ENCODE measurements at regions not wholly inside any gene's neighbourhood (a gene's known extent, or its start where the extent isn't known, plus 50 kb on each side); places are given as distances from the start of the nearest gene placed in this dataset.

- TF ChIP-seq CTCF (IDR thresholded peaks at IDR 0.05; ENCODE audit: control extremely low read depth in 1 of 3, insufficient read depth in 1 of 3, low read depth in 1 of 3, low read length in 3 of 3) (no peak), EZH2 (IDR thresholded peaks at IDR 0.05; ENCODE audit: low read depth, low read length, severe bottlenecking) (no peak), CREB1 (IDR thresholded peaks at IDR 0.05) (no peak), POLR2AphosphoS5 (IDR thresholded peaks at IDR 0.05; ENCODE audit: low read depth, low read length) (no peak), POLR2A (IDR thresholded peaks at IDR 0.05; ENCODE audit: control extremely low read depth in 1 of 2, low read depth in 2 of 2, low read length in 2 of 2) (no peak), BRCA1 (IDR thresholded peaks at IDR 0.05; ENCODE audit: low read depth, low read length) (no peak), RBBP5 (IDR thresholded peaks at IDR 0.05; ENCODE audit: borderline replicate concordance, low read depth, low read length) (no peak), RXRA (IDR thresholded peaks at IDR 0.05; ENCODE audit: insufficient read depth, low read depth, low read length) (no peak), PHF8 (conservative IDR thresholded peaks at IDR 0.05; ENCODE audit: low read depth, low read length) (no peak)
- TF ChIP-seq, protein P1, sequence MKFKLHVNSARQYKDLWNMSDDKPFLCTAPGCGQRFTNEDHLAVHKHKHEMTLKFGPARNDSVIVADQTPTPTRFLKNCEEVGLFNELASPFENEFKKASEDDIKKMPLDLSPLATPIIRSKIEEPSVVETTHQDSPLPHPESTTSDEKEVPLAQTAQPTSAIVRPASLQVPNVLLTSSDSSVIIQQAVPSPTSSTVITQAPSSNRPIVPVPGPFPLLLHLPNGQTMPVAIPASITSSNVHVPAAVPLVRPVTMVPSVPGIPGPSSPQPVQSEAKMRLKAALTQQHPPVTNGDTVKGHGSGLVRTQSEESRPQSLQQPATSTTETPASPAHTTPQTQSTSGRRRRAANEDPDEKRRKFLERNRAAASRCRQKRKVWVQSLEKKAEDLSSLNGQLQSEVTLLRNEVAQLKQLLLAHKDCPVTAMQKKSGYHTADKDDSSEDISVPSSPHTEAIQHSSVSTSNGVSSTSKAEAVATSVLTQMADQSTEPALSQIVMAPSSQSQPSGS (IDR thresholded peaks at IDR 0.05; ENCODE audit: low read length): no peak
- TF ChIP-seq, protein P2, sequence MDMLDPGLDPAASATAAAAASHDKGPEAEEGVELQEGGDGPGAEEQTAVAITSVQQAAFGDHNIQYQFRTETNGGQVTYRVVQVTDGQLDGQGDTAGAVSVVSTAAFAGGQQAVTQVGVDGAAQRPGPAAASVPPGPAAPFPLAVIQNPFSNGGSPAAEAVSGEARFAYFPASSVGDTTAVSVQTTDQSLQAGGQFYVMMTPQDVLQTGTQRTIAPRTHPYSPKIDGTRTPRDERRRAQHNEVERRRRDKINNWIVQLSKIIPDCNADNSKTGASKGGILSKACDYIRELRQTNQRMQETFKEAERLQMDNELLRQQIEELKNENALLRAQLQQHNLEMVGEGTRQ (IDR thresholded peaks at IDR 0.05; ENCODE audit: low read length): no peak
Measured at GRCh38 chr4:82033862-82034261, 339.9 kb downstream of the HNRNPD start.

Measured in H1 (cell line).